Stimulated activated CD8-positive, alpha-beta memory T cell treated with anti-CD3 and anti-CD28 coated beads, Interleukin-12 subunit alpha, Interleukin-12 subunit beta, amount 100 ng/mL, for 1 hour (primary cell): ENCODE measurements at regions not wholly inside any gene's neighbourhood (a gene's known extent, or its start where the extent isn't known, plus 50 kb on each side); places are given as distances from the start of the nearest gene placed in this dataset.

ENCODE experiments used
- DNase-seq: peaks from one replicate; pipeline ENCODE4 v3.0.0-alpha.2; 2020; ENCODE audit warnings: low read depth

- no peak for DNase-seq
Observed at GRCh38 chr10:78859769-78860168, 209.0 kb upstream of the ZMIZ1 start.

- DNase-seq, result no peak
Observed at GRCh38 chr10:78860260-78860914, 208.4 kb upstream of the ZMIZ1 start.

GRCh38 chr10:78861529-78862327 is 207.0 kb upstream of the ZMIZ1 start:
- no peak for DNase-seq

GRCh38 chr10:78862328-78862640 is 206.5 kb upstream of the ZMIZ1 start:
- DNase-seq, result no peak

GRCh38 chr10:78863140-78863905 is 205.4 kb upstream of the ZMIZ1 start:
- DNase-seq, result no peak

GRCh38 chr10:78863906-78864239 is 204.9 kb upstream of the ZMIZ1 start:
- no peak for DNase-seq

GRCh38 chr10:78864761-78865537 is 203.8 kb upstream of the ZMIZ1 start:
- no peak for DNase-seq

- DNase-seq, result no peak
Observed at GRCh38 chr10:78865538-78865875, 203.3 kb upstream of the ZMIZ1 start.

GRCh38 chr10:78865931-78866717 is 202.6 kb upstream of the ZMIZ1 start:
- DNase-seq, result no peak

GRCh38 chr10:78866731-78867554 is 201.8 kb upstream of the ZMIZ1 start:
- no peak for DNase-seq

GRCh38 chr10:78867555-78867939 is 201.2 kb upstream of the ZMIZ1 start:
- DNase-seq, result no peak

GRCh38 chr10:78868048-78868447 is 200.7 kb upstream of the ZMIZ1 start:
- DNase-seq, result no peak

GRCh38 chr10:78868456-78868855 is 200.3 kb upstream of the ZMIZ1 start:
- DNase-seq, result no peak

- DNase-seq, result no peak
Observed at GRCh38 chr10:78868861-78869260, 199.9 kb upstream of the ZMIZ1 start.

GRCh38 chr10:78869508-78870454 is 199.0 kb upstream of the ZMIZ1 start:
- DNase-seq, result no peak

- no peak for DNase-seq
Observed at GRCh38 chr10:78870458-78870857, 198.3 kb upstream of the ZMIZ1 start.

GRCh38 chr10:78871796-78872195 is 197.0 kb upstream of the ZMIZ1 start:
- DNase-seq, result no peak

GRCh38 chr10:78873413-78873812 is 195.4 kb upstream of the ZMIZ1 start:
- DNase-seq, result no peak

- DNase-seq, result no peak
Observed at GRCh38 chr10:78875331-78875877, 193.4 kb upstream of the ZMIZ1 start.
